HG03439 (cell line): ENCODE measurements at regions not wholly inside any gene's neighbourhood (a gene's known extent, or its start where the extent isn't known, plus 50 kb on each side); places are given as distances from the start of the nearest gene placed in this dataset.

Source experiments
- ATAC-seq: cut with Tn5 transposase; IDR thresholded peaks from one replicate; pipeline ENCODE4 v1.9.1; 2021; ENCODE audit warnings: mild to moderate bottlenecking, moderate library complexity; ENCODE audit not compliant: unreplicated experiment

GRCh38 chr11:10619131-10619680 lies 50.7 kb upstream of the LYVE1 start:
- ATAC-seq: no peak

DNA sequence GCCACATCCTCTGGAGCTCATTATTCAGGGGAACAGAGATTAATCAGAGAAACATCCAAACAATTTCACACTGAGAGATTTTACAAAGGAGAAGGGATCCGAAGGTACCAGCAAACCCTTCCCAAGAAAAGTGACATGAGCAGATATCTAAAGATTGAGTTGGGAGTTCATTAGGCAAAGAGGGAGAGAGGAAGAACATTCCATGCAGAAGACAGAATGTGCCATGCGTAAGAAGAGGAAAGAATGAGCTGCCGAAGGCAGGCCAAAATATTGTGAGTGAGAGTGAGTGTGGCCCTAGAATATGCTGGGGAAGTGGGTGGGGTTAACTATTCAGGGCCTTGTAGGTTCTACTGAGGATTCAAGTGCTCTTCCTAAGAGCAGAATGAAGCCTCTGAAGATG lies 50.0 kb upstream of the LYVE1 start:
- ATAC-seq: no peak
